GM19025 (cell line): ENCODE measurements at regions not wholly inside any gene's neighbourhood (a gene's known extent, or its start where the extent isn't known, plus 50 kb on each side); places are given as distances from the start of the nearest gene placed in this dataset.
A peak's percentile ranks its signal among the peaks of the same experiment; 100 is the strongest.

Experiments
- ATAC-seq: cut with Tn5 transposase; IDR thresholded peaks from one replicate; pipeline ENCODE4 v1.9.1; 2021; ENCODE audit warnings: mild to moderate bottlenecking, low read depth, moderate library complexity; ENCODE audit not compliant: unreplicated experiment

- no peak for ATAC-seq
Measured at GRCh38 chr10:78290131-78290750, 256.6 kb downstream of the RPS24 start.

GRCh38 chr10:78291722-78292121 is 258.1 kb downstream of the RPS24 start:
- ATAC-seq, result no peak

DNA sequence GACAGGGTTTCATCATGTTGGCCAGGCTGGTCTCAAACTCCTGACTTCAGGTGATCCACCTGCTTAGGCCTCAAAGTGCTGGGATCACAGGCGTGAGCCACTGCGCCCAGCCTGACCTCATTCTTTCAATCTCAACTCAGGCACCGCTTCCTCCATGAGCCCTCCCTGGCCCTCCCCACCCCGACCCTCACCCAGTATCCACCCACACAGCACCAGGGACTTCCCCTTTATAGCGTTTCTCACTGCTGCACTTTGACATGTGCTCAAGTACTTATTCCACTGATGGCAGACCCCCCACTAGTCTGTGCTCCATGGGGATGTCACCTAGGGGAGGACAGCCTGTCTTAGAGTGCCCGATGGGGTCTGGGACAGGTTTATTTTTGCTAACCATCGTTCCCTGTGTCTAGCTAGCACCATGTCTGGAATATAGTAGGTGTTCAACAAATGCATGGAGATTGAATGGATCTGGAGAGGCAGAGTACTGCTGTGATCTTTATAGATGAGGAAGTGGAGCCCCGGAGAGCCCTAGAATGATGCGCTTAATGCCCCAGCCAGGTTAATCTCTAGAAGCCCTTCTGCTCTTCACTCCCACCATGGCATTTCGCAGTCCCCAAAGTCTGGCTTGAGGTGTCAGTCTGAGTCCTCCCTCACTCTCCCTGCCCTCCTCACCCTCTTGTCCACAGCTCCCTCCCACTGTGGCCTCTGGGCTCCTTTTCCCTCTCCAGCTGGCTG is 258.8 kb downstream of the RPS24 start:
- ATAC-seq, result no peak

GRCh38 chr10:78292982-78293865 is 259.6 kb downstream of the RPS24 start:
- no peak for ATAC-seq

DNA sequence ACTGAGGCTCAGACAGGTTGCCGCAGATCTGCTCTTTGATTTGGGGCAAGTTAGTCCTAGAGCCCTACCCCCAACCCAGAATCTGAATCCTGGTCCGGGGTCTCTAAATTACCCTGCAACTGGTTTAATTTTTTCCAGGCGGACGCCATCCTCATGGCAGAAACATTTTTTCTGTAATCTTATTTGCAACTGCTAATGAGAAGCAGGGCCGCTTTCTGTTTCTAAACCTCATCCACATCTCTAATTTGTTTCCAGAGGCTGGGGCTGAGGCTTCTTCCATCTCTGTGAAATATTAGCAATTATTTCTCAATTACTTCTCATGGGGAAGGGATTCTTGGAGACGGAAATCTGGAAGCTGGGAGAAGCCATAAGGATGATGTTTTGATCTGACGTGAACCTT is 261.6 kb downstream of the RPS24 start:
- no peak for ATAC-seq

- ATAC-seq, result no peak
Measured at GRCh38 chr10:78296785-78297184, 263.1 kb downstream of the RPS24 start.

GRCh38 chr10:78297997-78298396 is 264.3 kb downstream of the RPS24 start:
- ATAC-seq, result no peak

DNA sequence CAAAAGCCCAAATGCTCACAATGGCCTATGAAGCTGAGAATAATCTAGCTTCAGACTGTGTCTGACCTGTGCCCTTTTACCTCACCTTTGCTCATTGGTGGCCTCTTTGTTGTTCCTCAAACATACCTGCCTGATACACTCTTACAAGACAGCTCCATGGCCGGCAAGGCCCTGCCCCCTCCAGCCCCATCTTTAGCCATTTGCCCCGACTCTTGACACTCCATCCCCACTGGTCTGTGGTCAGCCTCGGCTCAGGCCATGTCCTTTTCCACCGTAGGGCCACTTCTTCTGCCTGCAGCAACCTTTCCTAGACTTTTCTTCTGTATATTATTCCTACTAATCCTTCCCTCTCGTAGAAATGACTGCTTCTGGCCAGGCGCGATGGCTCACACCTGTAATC is 265.2 kb downstream of the RPS24 start:
- no peak for ATAC-seq

DNA sequence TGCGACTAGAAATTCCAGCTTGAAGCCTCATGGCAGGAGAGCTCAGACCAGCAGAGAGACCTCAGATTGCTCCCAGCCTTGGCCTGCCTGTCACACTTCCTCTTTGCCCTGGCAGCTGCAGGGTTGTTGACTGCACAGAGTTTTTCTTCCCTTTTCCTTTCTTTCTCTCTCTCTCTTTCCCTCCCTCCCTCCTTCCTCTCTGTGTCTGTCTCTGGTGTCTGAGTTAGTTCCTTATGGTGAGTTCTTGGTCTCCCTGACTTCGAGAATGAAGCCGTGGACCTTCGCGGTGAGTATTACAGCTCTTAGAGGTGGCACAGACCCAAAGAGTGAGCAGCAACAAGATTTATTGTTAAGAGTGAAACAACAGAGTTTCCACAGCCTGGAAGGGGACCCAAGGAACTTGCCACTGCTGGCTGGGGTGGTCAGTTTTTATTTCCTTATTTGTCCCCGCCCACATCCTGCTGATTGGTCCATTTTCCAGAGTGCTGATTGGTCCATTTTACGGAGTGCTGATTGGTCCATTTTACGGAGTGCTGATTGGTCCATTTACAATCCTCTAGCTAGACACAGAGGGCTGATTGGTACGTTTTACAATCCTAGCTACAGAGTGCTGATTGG is 266.3 kb downstream of the RPS24 start:
- no peak for ATAC-seq

GRCh38 chr10:78300526-78300925 is 266.9 kb downstream of the RPS24 start:
- no peak for ATAC-seq

DNA sequence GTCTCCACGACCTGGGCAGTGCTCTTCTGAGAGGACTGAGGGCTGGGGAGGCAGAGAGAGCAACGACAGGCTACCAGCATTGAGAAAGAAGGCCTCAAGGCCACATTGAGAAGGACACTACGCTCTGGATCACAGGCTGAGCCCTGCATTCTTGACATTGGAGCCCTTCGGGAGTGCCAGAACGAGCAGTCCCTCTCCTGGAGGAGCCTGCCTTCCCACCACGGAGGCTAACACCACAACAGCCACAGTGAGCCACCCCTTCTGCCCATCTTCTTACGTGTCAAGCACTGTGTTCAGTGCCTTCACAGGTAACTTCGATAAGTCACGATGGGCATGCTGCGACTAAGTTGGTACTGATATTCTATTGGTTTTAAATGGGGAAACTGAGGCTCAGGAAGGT is 267.8 kb downstream of the RPS24 start:
- no peak for ATAC-seq

DNA sequence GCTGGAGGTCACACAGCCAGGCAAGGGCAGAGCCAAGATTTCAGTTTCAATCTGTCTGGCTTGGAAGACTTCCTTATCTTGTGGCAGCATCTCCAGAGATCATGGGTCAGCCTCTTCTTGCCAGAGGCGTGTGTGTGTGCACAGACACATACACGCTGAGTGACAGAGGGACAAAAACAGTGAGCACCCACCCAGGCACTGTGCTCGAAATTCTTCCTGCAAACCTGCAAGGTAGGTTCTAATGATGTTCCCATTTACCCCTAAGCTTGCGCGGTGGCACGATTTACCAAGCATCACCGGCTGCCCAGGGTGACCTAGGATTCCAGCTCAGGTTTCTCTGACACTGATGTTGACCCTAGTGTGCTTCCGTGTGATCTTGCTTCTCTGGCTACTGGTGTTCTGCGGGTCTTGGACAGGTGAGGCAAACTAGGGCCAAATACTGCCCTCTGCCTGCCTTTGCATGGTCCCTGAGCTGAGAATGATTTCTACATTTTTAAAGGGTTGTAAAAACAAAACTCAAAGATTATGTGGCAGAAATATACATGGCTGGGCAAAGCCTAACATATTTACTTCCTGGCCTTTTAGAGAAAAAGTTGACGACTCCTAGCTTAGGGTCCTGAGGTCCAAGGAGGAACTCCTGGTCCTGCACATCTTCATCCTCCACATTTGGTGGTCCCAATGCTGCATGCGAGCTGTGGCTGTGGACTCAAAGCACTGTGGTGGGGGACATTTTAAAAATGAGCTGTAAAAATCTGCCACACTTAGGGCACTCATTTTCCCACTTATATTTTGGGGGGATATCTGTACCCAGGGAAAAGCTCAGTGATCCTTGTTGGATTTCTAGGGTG is 268.5 kb downstream of the RPS24 start:
- no peak for ATAC-seq

- ATAC-seq, result no peak
Measured at GRCh38 chr10:78302739-78302988, 269.0 kb downstream of the RPS24 start.

- peak; percentile 89 for ATAC-seq
Measured at GRCh38 chr10:78302989-78303854, 269.6 kb downstream of the RPS24 start.

DNA sequence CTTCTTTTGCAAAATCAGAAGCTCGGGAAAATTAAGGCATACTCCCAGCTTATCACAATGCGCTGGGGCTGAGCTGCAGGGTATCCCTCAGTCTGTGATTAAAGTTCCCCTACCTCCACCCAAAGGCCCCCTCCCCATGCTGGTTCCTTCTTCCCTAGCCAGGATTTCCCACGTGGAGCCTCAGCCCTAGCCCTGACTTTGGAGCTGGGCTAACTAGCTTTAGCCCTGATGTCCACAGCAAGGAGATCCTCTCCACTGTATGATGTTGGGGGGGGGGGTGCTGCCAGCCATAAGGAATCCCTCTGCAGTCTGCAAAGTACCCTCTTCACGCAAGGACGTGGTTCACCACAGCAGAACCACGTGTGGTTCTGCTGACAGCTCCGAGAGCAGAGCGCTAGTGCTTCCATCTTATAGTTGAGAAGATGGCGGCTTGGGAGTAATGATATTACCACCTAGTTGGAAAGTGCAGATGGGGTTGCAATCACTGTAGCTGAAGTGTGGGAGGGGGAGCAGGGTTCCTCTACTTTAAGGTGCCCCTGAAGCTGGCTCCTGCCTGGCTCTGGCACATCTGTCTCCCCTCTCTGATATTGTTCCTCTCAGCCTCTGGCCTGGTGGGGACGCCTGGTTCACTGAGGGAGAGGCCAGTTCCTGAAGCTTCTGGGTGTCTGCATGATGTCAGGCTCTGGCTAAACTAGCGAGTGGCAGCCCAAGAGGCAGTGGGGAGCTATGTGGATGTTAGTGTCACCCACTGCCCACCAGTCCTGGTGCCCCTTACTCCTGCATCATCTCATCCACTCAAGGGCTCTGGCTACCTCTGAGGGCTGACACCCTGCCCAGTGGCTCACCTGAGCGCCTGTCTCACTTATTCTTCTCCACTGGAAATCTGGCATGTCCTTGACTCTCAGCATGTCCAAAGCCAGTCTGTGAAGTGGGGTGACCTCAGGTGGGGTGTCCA is 270.7 kb downstream of the RPS24 start:
- ATAC-seq, result no peak

- ATAC-seq, result no peak
Measured at GRCh38 chr10:78305311-78305710, 271.6 kb downstream of the RPS24 start.

DNA sequence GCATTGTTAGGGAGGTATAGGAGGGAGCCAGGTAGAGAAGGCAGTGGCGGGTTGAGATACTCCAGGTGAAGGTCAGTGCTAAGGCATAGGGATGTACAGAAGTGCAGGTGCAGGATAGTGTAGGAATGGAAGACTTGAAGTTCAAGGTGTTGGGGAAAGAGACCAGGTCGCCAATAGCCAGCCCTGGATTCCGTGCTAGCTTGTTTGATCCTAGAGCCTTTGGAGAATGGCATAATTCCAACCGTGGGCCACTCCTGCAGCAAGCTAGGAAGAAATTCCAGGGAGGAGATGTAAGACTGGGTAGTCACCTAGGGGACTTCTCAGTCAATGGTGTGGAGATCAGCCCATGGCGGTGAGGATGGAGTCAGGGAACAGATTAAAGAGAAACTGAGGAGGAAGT is 272.7 kb downstream of the RPS24 start:
- no peak for ATAC-seq

DNA sequence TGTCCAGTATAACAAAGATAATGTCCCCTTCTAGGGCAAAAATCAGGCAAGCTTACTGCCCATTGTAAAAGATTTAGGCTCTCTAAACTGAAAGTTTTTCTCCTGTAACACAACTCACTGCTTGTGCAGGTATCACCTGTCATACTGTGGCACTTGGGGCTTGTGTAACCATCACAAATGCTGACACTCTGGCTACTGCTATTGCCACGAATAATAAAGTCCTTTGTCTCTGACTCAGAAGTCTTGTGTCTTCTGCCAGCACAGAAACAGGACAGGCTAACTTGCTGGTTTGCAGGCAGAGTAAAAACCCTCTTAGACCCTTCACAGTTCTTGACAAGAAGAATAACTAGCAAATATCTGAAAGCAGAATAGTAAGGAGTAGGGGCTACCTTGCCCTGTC is 273.9 kb downstream of the RPS24 start:
- no peak for ATAC-seq
